ENCODE measurements at regions not wholly inside any gene's neighbourhood (a gene's known extent, or its start where the extent isn't known, plus 50 kb on each side); places are given as distances from the start of the nearest gene placed in this dataset.

DNA sequence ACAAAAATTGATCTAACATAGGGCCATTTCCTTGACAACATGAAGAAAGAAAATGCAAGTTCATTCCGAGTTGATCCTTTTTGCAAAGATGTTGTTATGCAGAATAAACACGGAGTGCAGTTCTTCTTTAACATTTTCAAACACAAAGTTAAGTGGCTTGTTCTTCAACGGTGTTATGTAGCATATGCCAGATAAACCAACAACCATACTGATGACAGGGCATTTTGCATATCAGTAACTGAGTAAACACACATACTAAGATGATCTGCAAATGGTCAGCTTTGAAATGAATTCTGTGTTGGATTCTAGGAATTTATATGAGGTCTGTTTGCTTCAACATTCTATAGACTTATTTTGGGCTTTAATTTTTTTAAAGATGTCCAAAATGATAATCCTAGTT is 266.4 kb downstream of the GPD2 start:
- CTCF ChIA-PET, result no interaction called here
- Histone ChIP-seq H3K9ac (ENCODE audit: low read depth, low read length) (no peak overlapping the region), H2AK5ac (ENCODE audit: low read depth, low read length) (no peak overlapping the region), H4K8ac (ENCODE audit: low read depth in 2 of 2, low read length in 2 of 2) (no peak overlapping the region), H3K14ac (replicated peaks; ENCODE audit: low read depth, low read length) (no peak overlapping the region), H4K20me1 (ENCODE audit: insufficient read depth, low read length) (no peaks in the 10 kb centered on the region), H3K9me3 (ENCODE audit: control insufficient read depth, insufficient read depth, low read length) (no peaks in the 10 kb centered on the region), H2BK20ac (ENCODE audit: low read depth, low read length) (no peak overlapping the region), H3K4me1 (ENCODE audit: control insufficient read depth, insufficient read depth, low read length) (no peaks in the 10 kb centered on the region), H3K4me3 (ENCODE audit: insufficient read depth, low read depth, low read length) (no peak overlapping the region), H3K4me2 (ENCODE audit: low read depth, low read length) (no peak overlapping the region), H3K56ac (ENCODE audit: extremely low read depth, insufficient read depth, low read length) (no peak overlapping the region), H4K91ac (ENCODE audit: insufficient read depth, low read depth, low read length) (no peak overlapping the region), H4K5ac (ENCODE audit: low read depth, low read length) (no peak overlapping the region), H2BK15ac (ENCODE audit: low read depth, low read length) (no peak overlapping the region), H3K27me3 (ENCODE audit: control insufficient read depth, insufficient read depth, low read length) (no peaks in the 10 kb centered on the region; the same call in 1 of the 2 replicates), H3K36me3 (ENCODE audit: control insufficient read depth, insufficient read depth, low read length) (no peaks in the 10 kb centered on the region), H3K79me1 (ENCODE audit: low read depth in 1 of 2, low read length in 2 of 2) (no peaks in the 10 kb centered on the region), H3K18ac (ENCODE audit: low read depth, low read length) (no peak overlapping the region), H2AFZ (replicated peaks; ENCODE audit: low read length, poor library complexity) (no peak overlapping the region), H2BK5ac (ENCODE audit: low read depth, low read length, poor library complexity, severe bottlenecking) (no peak overlapping the region), H3K4ac (ENCODE audit: low read depth, low read length) (no peak overlapping the region), H3K23ac (ENCODE audit: low read depth, low read length) (no peak overlapping the region), H3K9me1 (ENCODE audit: insufficient read depth, low read length) (no peaks in the 10 kb centered on the region), H2BK120ac (ENCODE audit: low read depth, low read length) (no peak overlapping the region), H3K27ac (ENCODE audit: insufficient read depth, low read length) (no peak overlapping the region), H2AK9ac (replicated peaks; ENCODE audit: low read depth, low read length, poor library complexity) (no peak overlapping the region)
- in situ Hi-C loops (cut with MboI; ENCODE audit: low sequenced_read_pairs) (no loop called here), dilution Hi-C loops (cut with HindIII; ENCODE audit: low sequenced_read_pairs, unreplicated experiment) (no loop called here), intact Hi-C loops (cut with micrococcal nuclease) (no loop called here)
- no TSS peak for BruUV-seq (replicated peaks)
- no peak for ATAC-seq (ENCODE audit: low read depth)
- POLR2A ChIA-PET (ENCODE audit: unreplicated experiment), result no interaction called here
- no peak for DNase-seq
- no CpG with 5 or more reads among the region's 3 CpGs for WGBS, 2 experiments (ENCODE audit: extremely low coverage in 2 of 2, insufficient read length in 1 of 2)
- TF ChIP-seq MAFK (IDR thresholded peaks at IDR 0.05; ENCODE audit: low read depth, low read length), result no peak
- TF ChIP-seq CHD1 (IDR thresholded peaks at IDR 0.05; ENCODE audit: low read depth, low read length), result no peak
- TF ChIP-seq CEBPB (IDR thresholded peaks at IDR 0.05; ENCODE audit: low read depth, low read length), result no peak
- no peak for TF ChIP-seq RFX5 (IDR thresholded peaks at IDR 0.05; ENCODE audit: low read depth, low read length)
- TF ChIP-seq BHLHE40 (IDR thresholded peaks at IDR 0.05; ENCODE audit: low read depth, low read length), result no peak
- TF ChIP-seq MXI1 (IDR thresholded peaks at IDR 0.05; ENCODE audit: borderline replicate concordance, low read depth, low read length), result no peak
- TF ChIP-seq CTCF (conservative IDR thresholded peaks at IDR 0.05; ENCODE audit: low read depth, low read length), result no peak
- no peak for TF ChIP-seq MAZ (IDR thresholded peaks at IDR 0.05; ENCODE audit: borderline replicate concordance, low read depth, low read length)
- no peak for TF ChIP-seq RCOR1 (IDR thresholded peaks at IDR 0.05; ENCODE audit: insufficient replicate concordance, low read length)
- TF ChIP-seq FOS (IDR thresholded peaks at IDR 0.05; ENCODE audit: low read depth, low read length), result no peak
- TF ChIP-seq ELK1 (IDR thresholded peaks at IDR 0.05; ENCODE audit: borderline replicate concordance, low read depth, low read length), result no peak
- TF ChIP-seq RAD21 (IDR thresholded peaks at IDR 0.05; ENCODE audit: low read length), result no peak
- TF ChIP-seq SMC3 (IDR thresholded peaks at IDR 0.05; ENCODE audit: low read depth, low read length), result no peak
- TF ChIP-seq NFE2L2 (IDR thresholded peaks at IDR 0.05; ENCODE audit: low read depth, low read length), result no peak
- TF ChIP-seq POLR2A (IDR thresholded peaks at IDR 0.05; ENCODE audit: low read depth, low read length), result no peak
- TF ChIP-seq USF2 (IDR thresholded peaks at IDR 0.05; ENCODE audit: low read depth, low read length), result no peak

Data from IMR-90 (cell line).